SK-N-SH treated with all-trans-retinoic acid at 6 μM for 48 hours (cell line): ENCODE measurements at regions not wholly inside any gene's neighbourhood (a gene's known extent, or its start where the extent isn't known, plus 50 kb on each side); places are given as distances from the start of the nearest gene placed in this dataset.

Experiments used
- ATAC-seq: fragments of 200-7000 bp; cut with Tn5 transposase; 3 replicates; pipeline ENCODE4 v1.9.1; 2020; ENCODE audit warnings: mild to moderate bottlenecking, moderate library complexity
- ARNTL ChIP-seq: fragments of 450-650 bp; formaldehyde crosslinking; IDR thresholded peaks from 2 replicates; pipeline ENCODE4 v1.5.0; 2020; ENCODE audit warnings: low read depth, mild to moderate bottlenecking, moderate library complexity, borderline replicate concordance
- BACH2 ChIP-seq: fragments of 250-450 bp; sonication (Bioruptor Pico); IDR thresholded peaks from 2 replicates; pipeline ENCODE4 v1.9.0; 2021; ENCODE audit warnings: mild to moderate bottlenecking, borderline replicate concordance
- CSDC2 ChIP-seq: fragments of 250-450 bp; sonication (Bioruptor Pico); IDR thresholded peaks from 2 replicates; pipeline ENCODE4 v1.5.0; 2020; ENCODE audit warnings: mild to moderate bottlenecking, moderate library complexity
- CSRNP3 ChIP-seq: fragments of 250-450 bp; sonication (Bioruptor Pico); IDR thresholded peaks from 2 replicates; pipeline ENCODE4 v1.5.1; 2021; ENCODE audit warnings: mild to moderate bottlenecking, moderate library complexity
- ESRRG ChIP-seq: fragments of 250-450 bp; sonication (Bioruptor Pico); IDR thresholded peaks from 2 replicates; pipeline ENCODE4 v1.6.1; 2021; ENCODE audit warnings: mild to moderate bottlenecking
- GLIS3 ChIP-seq: fragments of 250-450 bp; sonication (Bioruptor Pico); IDR thresholded peaks from 2 replicates; pipeline ENCODE4 v1.5.0; 2020; ENCODE audit warnings: mild to moderate bottlenecking, moderate library complexity
- ISL1 ChIP-seq: fragments of 250-450 bp; sonication (Bioruptor Pico); IDR thresholded peaks from 2 replicates; pipeline ENCODE4 v2.1.2; 2022; ENCODE audit warnings: mild to moderate bottlenecking, moderate library complexity
- OSR1 ChIP-seq: fragments of 250-450 bp; sonication (Bioruptor Pico); IDR thresholded peaks from 2 replicates; pipeline ENCODE4 v1.8.0; 2022; ENCODE audit warnings: moderate library complexity, mild to moderate bottlenecking, inconsistent platforms
- PPARA ChIP-seq: fragments of 250-450 bp; sonication (Bioruptor Pico); IDR thresholded peaks from 2 replicates; pipeline ENCODE4 v1.5.0; 2020; ENCODE audit warnings: mild to moderate bottlenecking, borderline replicate concordance
- RARB ChIP-seq: fragments of 250-450 bp; sonication (Bioruptor Pico); IDR thresholded peaks from 2 replicates; pipeline ENCODE4 v1.8.0; 2021; ENCODE audit warnings: mild to moderate bottlenecking, moderate library complexity
- TCF4 ChIP-seq: fragments of 250-450 bp; sonication (Bioruptor Pico); IDR thresholded peaks from 2 replicates; pipeline ENCODE4 v1.8.0; 2021; ENCODE audit warnings: mild to moderate bottlenecking, moderate library complexity, borderline replicate concordance
- TOX ChIP-seq: fragments of 250-450 bp; sonication (Bioruptor Pico); IDR thresholded peaks from 2 replicates; pipeline ENCODE4 v1.8.0; 2021; ENCODE audit warnings: mild to moderate bottlenecking, moderate library complexity, borderline replicate concordance
- TSHZ2 ChIP-seq: fragments of 250-450 bp; sonication (Bioruptor Pico); IDR thresholded peaks from 2 replicates; pipeline ENCODE4 v1.5.0; 2020; ENCODE audit warnings: mild to moderate bottlenecking, moderate library complexity
- ZC3H10 ChIP-seq: fragments of 250-450 bp; sonication (Bioruptor Pico); IDR thresholded peaks from 2 replicates; pipeline ENCODE4 v1.5.1; 2021; ENCODE audit warnings: mild to moderate bottlenecking, moderate library complexity
- ZFP3 ChIP-seq: fragments of 250-450 bp; sonication (Bioruptor Pico); IDR thresholded peaks from 2 replicates; pipeline ENCODE4 v1.5.0; 2020; ENCODE audit warnings: mild to moderate bottlenecking, moderate library complexity
- ZFP30 ChIP-seq: fragments of 450-650 bp; formaldehyde crosslinking; IDR thresholded peaks from 2 replicates; pipeline ENCODE4 v1.5.0; 2022; ENCODE audit warnings: mild to moderate bottlenecking, moderate library complexity
- ZNF565 ChIP-seq: fragments of 450-650 bp; formaldehyde crosslinking; conservative IDR thresholded peaks from 2 replicates; pipeline ENCODE4 v1.5.0; 2020; ENCODE audit warnings: low read depth, mild to moderate bottlenecking, moderate library complexity
- ZNF8 ChIP-seq: fragments of 450-650 bp; formaldehyde crosslinking; IDR thresholded peaks from 2 replicates; pipeline ENCODE4 v1.5.0; 2020; ENCODE audit warnings: mild to moderate bottlenecking, moderate library complexity
- TF ChIP-seq, protein P1 (sequence below): fragments of 250-450 bp; sonication (Bioruptor Pico); IDR thresholded peaks from 2 replicates; pipeline ENCODE4 v1.5.1; 2020; ENCODE audit warnings: low read depth, mild to moderate bottlenecking, moderate library complexity
- TF ChIP-seq, protein P2 (sequence below): fragments of 250-450 bp; sonication (Bioruptor Pico); IDR thresholded peaks from 2 replicates; pipeline ENCODE4 v1.8.0; 2021; ENCODE audit warnings: low read depth, mild to moderate bottlenecking, moderate library complexity, borderline replicate concordance

- TF ChIP-seq PPARA (CRISPR knock-in tag) (no peak), BACH2 (CRISPR knock-in tag) (no peak), ISL1 (CRISPR knock-in tag) (no peak), TOX (CRISPR knock-in tag) (no peak), GLIS3 (CRISPR knock-in tag) (no peak), TCF4 (CRISPR knock-in tag) (no peak), TSHZ2 (CRISPR knock-in tag) (no peak), ZFP3 (CRISPR knock-in tag) (no peak), CSDC2 (CRISPR knock-in tag) (no peak), ARNTL (CRISPR knock-in tag) (no peak), ZFP30 (CRISPR knock-in tag) (no peak), OSR1 (no peak), CSRNP3 (CRISPR knock-in tag) (no peak)
- TF ChIP-seq, protein P1, sequence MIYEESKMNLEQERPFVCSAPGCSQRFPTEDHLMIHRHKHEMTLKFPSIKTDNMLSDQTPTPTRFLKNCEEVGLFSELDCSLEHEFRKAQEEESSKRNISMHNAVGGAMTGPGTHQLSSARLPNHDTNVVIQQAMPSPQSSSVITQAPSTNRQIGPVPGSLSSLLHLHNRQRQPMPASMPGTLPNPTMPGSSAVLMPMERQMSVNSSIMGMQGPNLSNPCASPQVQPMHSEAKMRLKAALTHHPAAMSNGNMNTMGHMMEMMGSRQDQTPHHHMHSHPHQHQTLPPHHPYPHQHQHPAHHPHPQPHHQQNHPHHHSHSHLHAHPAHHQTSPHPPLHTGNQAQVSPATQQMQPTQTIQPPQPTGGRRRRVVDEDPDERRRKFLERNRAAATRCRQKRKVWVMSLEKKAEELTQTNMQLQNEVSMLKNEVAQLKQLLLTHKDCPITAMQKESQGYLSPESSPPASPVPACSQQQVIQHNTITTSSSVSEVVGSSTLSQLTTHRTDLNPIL = no peak
- TF ChIP-seq, protein P2, sequence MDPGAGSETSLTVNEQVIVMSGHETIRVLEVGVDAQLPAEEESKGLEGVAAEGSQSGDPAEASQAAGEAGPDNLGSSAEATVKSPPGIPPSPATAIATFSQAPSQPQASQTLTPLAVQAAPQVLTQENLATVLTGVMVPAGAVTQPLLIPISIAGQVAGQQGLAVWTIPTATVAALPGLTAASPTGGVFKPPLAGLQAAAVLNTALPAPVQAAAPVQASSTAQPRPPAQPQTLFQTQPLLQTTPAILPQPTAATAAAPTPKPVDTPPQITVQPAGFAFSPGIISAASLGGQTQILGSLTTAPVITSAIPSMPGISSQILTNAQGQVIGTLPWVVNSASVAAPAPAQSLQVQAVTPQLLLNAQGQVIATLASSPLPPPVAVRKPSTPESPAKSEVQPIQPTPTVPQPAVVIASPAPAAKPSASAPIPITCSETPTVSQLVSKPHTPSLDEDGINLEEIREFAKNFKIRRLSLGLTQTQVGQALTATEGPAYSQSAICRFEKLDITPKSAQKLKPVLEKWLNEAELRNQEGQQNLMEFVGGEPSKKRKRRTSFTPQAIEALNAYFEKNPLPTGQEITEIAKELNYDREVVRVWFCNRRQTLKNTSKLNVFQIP (CRISPR knock-in tag) = no peak
These were observed 110.5 kb upstream of the SERBP1 start for GRCh38 chr1:67540733-67541125.

GRCh38 chr1:67542747-67543146 is 112.5 kb upstream of the SERBP1 start:
- ATAC-seq = no peak
- TF ChIP-seq TOX (CRISPR knock-in tag) (no peak), ZFP3 (CRISPR knock-in tag) (no peak)

More at GRCh38 chr1:67540733-67541125, 110.5 kb upstream of the SERBP1 start:
- ATAC-seq = no peak

- ATAC-seq = no peak
- TF ChIP-seq ZNF565 (CRISPR knock-in tag) = no peak
- no peak for TF ChIP-seq CSDC2 (CRISPR knock-in tag)
- no peak for TF ChIP-seq ESRRG (CRISPR knock-in tag)
- no peak for TF ChIP-seq TOX (CRISPR knock-in tag)
- TF ChIP-seq PPARA (CRISPR knock-in tag) = no peak
- TF ChIP-seq ZNF8 (CRISPR knock-in tag) = no peak
- no peak for TF ChIP-seq ZC3H10 (CRISPR knock-in tag)
- TF ChIP-seq ZFP3 (CRISPR knock-in tag) = no peak
- TF ChIP-seq TCF4 (CRISPR knock-in tag) = no peak
- TF ChIP-seq ARNTL (CRISPR knock-in tag) = no peak
- no peak for TF ChIP-seq RARB (CRISPR knock-in tag)
- no peak for TF ChIP-seq GLIS3 (CRISPR knock-in tag)
- no peak for TF ChIP-seq ZFP30 (CRISPR knock-in tag)
These were observed 114.7 kb upstream of the SERBP1 start for GRCh38 chr1:67544921-67545320.

GRCh38 chr1:67545364-67545763 is 115.2 kb upstream of the SERBP1 start:
- TF ChIP-seq ZNF565 (CRISPR knock-in tag) = no peak
- no peak for TF ChIP-seq ZC3H10 (CRISPR knock-in tag)
- TF ChIP-seq TSHZ2 (CRISPR knock-in tag) = no peak
- no peak for TF ChIP-seq ARNTL (CRISPR knock-in tag)
- TF ChIP-seq CSDC2 (CRISPR knock-in tag) = no peak
- no peak for TF ChIP-seq PPARA (CRISPR knock-in tag)
- no peak for TF ChIP-seq GLIS3 (CRISPR knock-in tag)
- no peak for ATAC-seq
